NCI-H345 (cell line): ENCODE measurements at regions not wholly inside any gene's neighbourhood (a gene's known extent, or its start where the extent isn't known, plus 50 kb on each side); places are given as distances from the start of the nearest gene placed in this dataset.
A peak's percentile ranks its signal among the peaks of the same experiment; 100 is the strongest.
"Not testable (repeated sequence)": the region's sequence is repeated elsewhere in the genome, so short reads cannot be mapped to it uniquely, and the experiment has no call there.

Source experiments
- DNase-seq: peaks from one replicate; lab custom pipeline; 2025; lab: John Stamatoyannopoulos, UW

- no peak for DNase-seq
Measured at GRCh38 chr13:33411312-33411711, 125.8 kb upstream of the STARD13 start.

- DNase-seq: no peak
Measured at GRCh38 chr13:33415822-33416221, 130.3 kb upstream of the STARD13 start.

- DNase-seq: peak; percentile 0
Measured at GRCh38 chr13:33418224-33418953, 132.8 kb upstream of the STARD13 start.

- not testable (repeated sequence) for DNase-seq
Measured at GRCh38 chr13:33420117-33420516, 134.6 kb upstream of the STARD13 start.

GRCh38 chr13:33426131-33426530 is 140.6 kb upstream of the STARD13 start:
- no peak for DNase-seq

GRCh38 chr13:33433316-33433715 is 147.8 kb upstream of the STARD13 start:
- DNase-seq: no peak

GRCh38 chr13:33434676-33435075 is 149.1 kb upstream of the STARD13 start:
- no peak for DNase-seq

GRCh38 chr13:33435207-33435606 is 149.7 kb upstream of the STARD13 start:
- no peak for DNase-seq

- no peak for DNase-seq
Measured at GRCh38 chr13:33438918-33439317, 153.4 kb upstream of the STARD13 start.

- DNase-seq: peak; percentile 3
Measured at GRCh38 chr13:33441015-33441414, 155.5 kb upstream of the STARD13 start.

- DNase-seq: no peak
Measured at GRCh38 chr13:33445024-33445423, 159.5 kb upstream of the STARD13 start.

GRCh38 chr13:33445476-33445875 is 159.9 kb upstream of the STARD13 start:
- no peak for DNase-seq

- DNase-seq: no peak
Measured at GRCh38 chr13:33446821-33447725, 161.5 kb upstream of the STARD13 start.

- no peak for DNase-seq
Measured at GRCh38 chr13:33448889-33449288, 163.3 kb upstream of the STARD13 start.

- DNase-seq: no peak
Measured at GRCh38 chr13:33450956-33451709, 165.6 kb upstream of the STARD13 start.

- DNase-seq: no peak
Measured at GRCh38 chr13:33452873-33453517, 167.4 kb upstream of the STARD13 start.

- DNase-seq: no peak
Measured at GRCh38 chr13:33453936-33454335, 168.4 kb upstream of the STARD13 start.

- DNase-seq: no peak
Measured at GRCh38 chr13:33454844-33455705, 169.5 kb upstream of the STARD13 start.

GRCh38 chr13:33459702-33460101 is 174.1 kb upstream of the STARD13 start:
- DNase-seq: no peak

- no peak for DNase-seq
Measured at GRCh38 chr13:33462109-33462508, 176.6 kb upstream of the STARD13 start.

GRCh38 chr13:33464345-33464744 is 178.8 kb upstream of the STARD13 start:
- no peak for DNase-seq
